SW480 (cell line): ENCODE measurements at regions not wholly inside any gene's neighbourhood (a gene's known extent, or its start where the extent isn't known, plus 50 kb on each side); places are given as distances from the start of the nearest gene placed in this dataset.
"Not testable (repeated sequence)": the region's sequence is repeated elsewhere in the genome, so short reads cannot be mapped to it uniquely, and the experiment has no call there.

Source experiments
- DNase-seq: peaks from one replicate; pipeline ENCODE4 v3.0.0-alpha.2; 2016; ENCODE audit warnings: low spot score

GRCh38 chr7:9505516-9505915, 1072.1 kb downstream of the NXPH1 start:
- no peak for DNase-seq

- no peak for DNase-seq
Observed at GRCh38 chr7:9507290-9507689, 1073.9 kb downstream of the NXPH1 start.

- DNase-seq: no peak
Observed at GRCh38 chr7:9516662-9517061, 1083.3 kb downstream of the NXPH1 start.

- DNase-seq: no peak
Observed at GRCh38 chr7:9523579-9523978, 1090.2 kb downstream of the NXPH1 start.

GRCh38 chr7:9552431-9552830, 1119.0 kb downstream of the NXPH1 start:
- DNase-seq: peak; percentile 74

GRCh38 chr7:9557853-9558252, 1124.4 kb downstream of the NXPH1 start:
- no peak for DNase-seq

GRCh38 chr7:9575716-9576115, 1142.3 kb downstream of the NXPH1 start:
- no peak for DNase-seq

- DNase-seq: no peak
Observed at GRCh38 chr7:9582824-9583223, 1149.4 kb downstream of the NXPH1 start.

- DNase-seq: no peak
Observed at GRCh38 chr7:9598411-9598810, 1165.0 kb downstream of the NXPH1 start.

- no peak for DNase-seq
Observed at GRCh38 chr7:9600974-9601373, 1167.6 kb downstream of the NXPH1 start.

- DNase-seq: no peak
Observed at GRCh38 chr7:9603291-9603690, 1169.9 kb downstream of the NXPH1 start.

- DNase-seq: no peak
Observed at GRCh38 chr7:9608560-9608959, 1175.2 kb downstream of the NXPH1 start.

- DNase-seq: not testable (repeated sequence)
Observed at GRCh38 chr7:9620899-9621298, 1187.5 kb downstream of the NXPH1 start.

- DNase-seq: not testable (repeated sequence)
Observed at GRCh38 chr7:9621306-9621902, 1188.0 kb downstream of the NXPH1 start.

GRCh38 chr7:9621927-9622326, 1188.5 kb downstream of the NXPH1 start:
- DNase-seq: no peak

GRCh38 chr7:9625953-9626352, 1192.5 kb downstream of the NXPH1 start:
- DNase-seq: no peak

- peak; percentile 26 for DNase-seq
Observed at GRCh38 chr7:9645756-9646155, 1212.3 kb downstream of the NXPH1 start.

GRCh38 chr7:9657257-9657656, 1223.8 kb downstream of the NXPH1 start:
- no peak for DNase-seq

GRCh38 chr7:9671979-9672917, 1238.8 kb downstream of the NXPH1 start:
- no peak for DNase-seq

GRCh38 chr7:9680713-9681112, 1247.3 kb downstream of the NXPH1 start:
- no peak for DNase-seq

GRCh38 chr7:9681284-9681683, 1247.9 kb downstream of the NXPH1 start:
- DNase-seq: no peak

- no peak for DNase-seq
Observed at GRCh38 chr7:9691286-9691685, 1257.9 kb downstream of the NXPH1 start.

- DNase-seq: no peak
Observed at GRCh38 chr7:9698375-9698774, 1265.0 kb downstream of the NXPH1 start.

- DNase-seq: no peak
Observed at GRCh38 chr7:9709216-9709615, 1264.5 kb upstream of the PHF14 start.
